HG03064 (cell line): ENCODE measurements at regions not wholly inside any gene's neighbourhood (a gene's known extent, or its start where the extent isn't known, plus 50 kb on each side); places are given as distances from the start of the nearest gene placed in this dataset.

Experiments used
- ATAC-seq: cut with Tn5 transposase; IDR thresholded peaks from one replicate; pipeline ENCODE4 v1.9.1; 2021; ENCODE audit warnings: low read depth; ENCODE audit not compliant: unreplicated experiment

DNA sequence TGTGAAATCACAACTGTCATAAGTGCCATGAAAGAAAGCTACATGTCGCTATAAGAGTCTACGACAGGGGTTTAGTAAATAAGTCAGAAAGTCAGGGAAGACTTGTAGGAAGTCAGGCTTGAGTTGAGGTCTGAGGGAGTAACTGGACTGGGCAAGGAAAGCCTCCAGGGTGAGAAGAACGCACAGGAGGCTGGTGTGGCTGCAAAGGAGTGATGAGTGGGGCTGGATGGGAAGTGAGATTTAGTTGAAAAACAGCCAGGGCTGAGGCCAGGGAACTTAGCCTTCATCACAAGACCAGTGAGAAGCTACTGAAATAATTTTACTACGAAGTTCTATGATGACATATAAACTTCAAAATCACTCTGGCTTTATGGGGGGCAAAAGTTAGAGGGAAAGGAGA lies 763.7 kb upstream of the PHF14 start:
- no peak for ATAC-seq

GRCh38 chr7:10211016-10211415 lies 762.7 kb upstream of the PHF14 start:
- no peak for ATAC-seq

- no peak for ATAC-seq
Observed at GRCh38 chr7:10211861-10212260, 761.8 kb upstream of the PHF14 start.

GRCh38 chr7:10212649-10213048 lies 761.0 kb upstream of the PHF14 start:
- no peak for ATAC-seq

DNA sequence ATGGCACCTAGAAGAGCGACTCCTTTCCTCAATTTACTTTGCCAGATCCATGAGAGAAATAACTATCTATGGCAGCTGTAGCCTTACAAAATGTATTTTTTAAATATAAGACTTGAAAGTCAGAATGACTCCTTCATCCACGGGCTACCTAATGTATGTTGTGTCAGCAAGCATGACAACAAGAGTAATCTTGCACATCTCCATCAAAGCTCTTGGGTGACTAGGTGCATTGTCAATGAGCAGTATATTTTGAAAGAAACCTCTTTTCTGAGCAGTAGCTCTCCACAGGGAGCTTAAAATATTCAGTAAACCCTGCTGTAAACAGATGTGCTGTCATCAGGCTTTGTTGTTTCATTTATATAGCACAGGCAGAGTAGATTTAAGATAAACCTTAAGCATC lies 757.2 kb upstream of the PHF14 start:
- no peak for ATAC-seq

DNA sequence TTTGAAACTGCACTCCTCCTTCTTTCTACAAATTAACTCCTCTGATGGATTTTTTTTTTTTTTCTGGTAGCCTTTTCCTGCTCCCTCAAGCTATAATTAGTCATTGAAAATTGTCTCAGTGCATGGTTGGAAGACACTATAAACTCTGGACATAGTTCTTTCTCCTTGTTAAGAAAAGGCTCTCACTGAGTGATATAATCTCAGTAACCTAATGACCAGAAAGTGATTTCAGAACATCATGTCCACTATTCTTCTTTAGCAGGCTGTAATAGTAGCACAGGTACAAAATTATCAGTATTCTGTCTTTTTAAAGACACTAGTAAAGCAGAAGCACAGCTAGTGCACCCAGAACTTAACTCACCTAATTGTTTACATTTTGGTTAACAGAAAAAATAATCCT lies 752.6 kb upstream of the PHF14 start:
- no peak for ATAC-seq

GRCh38 chr7:10222976-10223375 lies 750.7 kb upstream of the PHF14 start:
- ATAC-seq: no peak

- no peak for ATAC-seq
Observed at GRCh38 chr7:10225275-10225674, 748.4 kb upstream of the PHF14 start.

GRCh38 chr7:10237306-10237705 lies 736.4 kb upstream of the PHF14 start:
- ATAC-seq: no peak

GRCh38 chr7:10238641-10239040 lies 735.0 kb upstream of the PHF14 start:
- no peak for ATAC-seq

DNA sequence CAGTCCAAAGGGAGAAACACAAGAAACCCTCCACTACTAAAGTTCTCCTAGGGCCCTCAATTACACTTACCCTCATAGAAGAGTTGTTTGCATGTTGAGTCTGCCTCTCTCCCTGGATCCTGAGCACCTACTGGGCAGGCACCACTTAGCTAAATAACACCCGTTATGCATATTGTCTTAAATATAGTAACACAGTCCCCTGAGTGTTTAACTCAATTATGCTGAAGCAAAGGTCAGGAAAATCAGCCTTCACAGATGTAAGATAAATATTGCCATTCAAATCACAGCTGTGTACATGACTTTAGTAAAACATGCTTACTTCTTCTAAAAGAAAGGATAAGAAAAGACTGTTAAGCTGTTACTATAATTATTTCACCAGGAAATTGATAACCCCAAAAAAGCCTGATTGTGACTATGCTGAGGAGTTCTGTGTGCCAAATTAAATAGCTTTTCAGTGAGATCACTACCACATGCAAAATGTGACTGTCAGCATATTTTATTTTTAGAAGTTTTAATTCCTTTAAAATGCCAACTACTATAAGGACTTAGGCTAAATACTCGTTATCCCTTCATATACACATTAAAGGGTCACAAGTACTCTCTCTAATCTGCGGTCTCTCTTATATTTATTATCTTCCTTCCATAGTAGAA lies 733.9 kb upstream of the PHF14 start:
- no peak for ATAC-seq

DNA sequence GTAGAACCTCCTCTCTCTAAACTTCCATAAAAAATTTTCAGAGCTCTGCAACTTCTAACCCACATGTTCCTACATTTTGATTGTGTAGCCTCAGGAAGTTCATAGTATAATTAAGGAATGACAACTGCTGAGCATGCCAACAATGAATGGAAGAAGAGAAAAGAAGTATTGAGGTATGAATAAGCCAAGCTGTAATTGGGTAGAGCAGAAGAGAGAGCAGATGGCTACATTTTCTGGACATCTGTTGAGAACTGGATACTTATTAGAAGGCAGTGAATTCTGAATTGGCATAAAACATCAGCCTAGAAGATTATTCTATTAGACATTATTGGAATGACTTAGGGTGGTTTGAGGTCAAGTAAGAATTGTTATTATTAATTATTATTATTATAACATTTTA lies 728.3 kb upstream of the PHF14 start:
- ATAC-seq: no peak

- ATAC-seq: no peak
Observed at GRCh38 chr7:10257438-10257837, 716.2 kb upstream of the PHF14 start.

DNA sequence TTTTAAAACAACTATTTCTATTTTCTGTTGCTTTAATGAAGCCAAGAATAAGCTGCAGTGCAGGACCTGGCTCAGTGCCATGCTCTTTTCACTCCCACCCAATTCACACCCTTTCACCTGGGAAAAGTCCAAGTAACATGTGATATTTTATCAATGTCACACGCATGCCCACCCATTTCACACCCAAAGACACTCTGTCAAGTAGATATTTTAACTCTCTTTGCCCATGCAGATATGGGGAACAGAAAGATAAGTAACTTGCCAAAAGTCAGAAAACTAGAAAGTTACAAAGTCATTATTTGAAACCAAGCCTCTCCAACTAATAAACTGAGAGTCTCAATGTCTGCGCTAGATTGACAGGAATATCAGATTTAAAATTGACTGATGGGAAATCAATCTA lies 706.7 kb upstream of the PHF14 start:
- ATAC-seq: no peak

GRCh38 chr7:10268034-10268433 lies 705.6 kb upstream of the PHF14 start:
- ATAC-seq: no peak

DNA sequence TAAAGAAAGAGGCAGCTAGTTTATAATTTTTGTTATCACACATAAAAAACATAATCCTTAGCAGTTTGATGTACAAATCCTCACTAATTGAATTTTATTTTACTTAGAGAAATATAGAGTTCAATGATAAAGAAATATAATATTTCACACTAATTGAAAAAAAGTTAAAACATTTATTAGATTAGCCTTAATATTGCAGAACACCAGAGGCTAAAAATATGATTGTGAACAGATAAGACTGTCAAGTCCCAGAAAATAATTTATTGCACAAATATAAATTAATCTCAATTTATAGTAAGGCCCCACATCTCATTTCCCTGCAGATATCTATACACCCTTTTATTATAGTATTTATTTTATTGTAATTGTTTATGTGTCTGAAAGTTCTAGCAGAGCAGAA lies 690.8 kb upstream of the PHF14 start:
- no peak for ATAC-seq

GRCh38 chr7:10284001-10284400 lies 689.7 kb upstream of the PHF14 start:
- ATAC-seq: no peak

- no peak for ATAC-seq
Observed at GRCh38 chr7:10299384-10299783, 674.3 kb upstream of the PHF14 start.

DNA sequence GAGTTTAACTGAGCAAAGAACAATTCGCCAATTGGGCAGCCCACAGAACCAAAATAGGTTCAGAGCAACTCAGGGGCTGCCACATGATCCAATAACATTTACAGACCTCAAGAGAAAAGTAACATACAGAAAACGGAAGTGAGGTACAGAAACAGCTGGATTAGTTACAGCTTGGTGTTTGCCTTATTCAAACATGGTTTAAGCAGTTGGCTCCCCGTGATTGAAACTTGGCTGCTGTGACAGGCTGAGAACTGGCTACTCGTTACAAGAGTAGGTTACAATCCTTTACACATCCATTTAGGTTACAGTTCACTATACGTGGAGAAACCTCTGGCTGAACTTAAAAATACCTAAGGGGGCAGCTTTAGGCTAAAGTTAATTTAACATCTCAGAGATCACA lies 673.1 kb upstream of the PHF14 start:
- ATAC-seq: no peak

GRCh38 chr7:10308276-10308675 lies 665.4 kb upstream of the PHF14 start:
- no peak for ATAC-seq

- ATAC-seq: no peak
Observed at GRCh38 chr7:10312942-10313341, 660.7 kb upstream of the PHF14 start.

GRCh38 chr7:10315881-10316280 lies 657.8 kb upstream of the PHF14 start:
- no peak for ATAC-seq

DNA sequence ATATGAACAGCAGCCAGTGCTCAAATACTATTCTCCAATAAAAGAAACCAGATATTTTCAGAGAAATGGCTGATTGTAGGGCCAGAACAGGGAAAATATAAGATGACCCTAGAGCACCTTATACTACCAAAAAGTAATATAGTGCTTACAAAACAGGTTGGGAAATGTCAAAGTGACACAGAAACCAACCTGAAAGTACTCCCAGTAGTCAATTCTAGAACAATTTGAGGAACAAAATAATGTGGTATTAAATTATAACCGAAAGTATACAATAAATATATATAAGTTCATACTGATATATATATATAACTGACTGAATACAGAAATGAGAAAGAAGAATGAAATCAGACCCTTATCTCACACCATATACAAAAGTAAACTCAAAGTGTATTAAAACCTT lies 657.2 kb upstream of the PHF14 start:
- ATAC-seq: no peak
